GM12878 (cell line): ENCODE measurements at regions not wholly inside any gene's neighbourhood (a gene's known extent, or its start where the extent isn't known, plus 50 kb on each side); places are given as distances from the start of the nearest gene placed in this dataset.

Source experiments
- ATAC-seq: fragments of 200-7000 bp; cut with Tn5 transposase; 3 replicates; pipeline ENCODE4 v1.9.1; 2020; ENCODE audit warnings: mild to moderate bottlenecking, moderate library complexity
- BruUV-seq: library from RNA; stranded (reverse); fragments of 400-500 nt; replicated peaks from 2 replicates; lab custom pipeline; 2021; lab: Mats Ljungman, UMichigan
- CTCF ChIA-PET: fragments of 300-600 bp; sonication (Branson Sonifier 250); formaldehyde crosslinking; extraction: SDS; loops from one replicate; lab custom pipeline; 2021; ENCODE audit warnings: inconsistent platforms; lab: Yijun Ruan, JAX
- POLR2A ChIA-PET: fragments of 350-600 bp; formaldehyde crosslinking; extraction: SDS; loops from one replicate; lab custom pipeline; 2021; ENCODE audit warnings: inconsistent platforms; lab: Charles Lee
- RAD21 ChIA-PET: fragments of 300-600 bp; sonication (Branson Sonifier 250); formaldehyde crosslinking; loops from one replicate; lab custom pipeline; 2023; ENCODE audit warnings: antibody characterized with exemption; ENCODE audit not compliant: unreplicated experiment; lab: Charles Lee
- SMC1A ChIA-PET: fragments of 300-600 bp; sonication (Branson Sonifier 250); formaldehyde crosslinking; loops from one replicate; lab custom pipeline; 2023; ENCODE audit not compliant: unreplicated experiment, uncharacterized antibody; lab: Charles Lee
- DNase-seq: peaks from one replicate; pipeline ENCODE4 v3.0.0-alpha.2; 2011; ENCODE audit warnings: low read depth, low spot score
- FAIRE-seq: peaks from 3 replicates; lab custom pipeline; 2011; peaks lifted over from hg19 to GRCh38; lab: Jason Lieb, UNC
- H2AFZ ChIP-seq: 2 replicates; pipeline ENCODE4 v1.6.0; 2011; ENCODE audit warnings: low read depth, low read length, control low read depth; ENCODE audit not compliant: control insufficient read depth
- H3K27ac ChIP-seq: 2 replicates; pipeline ENCODE4 v1.5.1; 2011; ENCODE audit warnings: control low read depth; ENCODE audit not compliant: control insufficient read depth, insufficient read depth
- H3K27me3 ChIP-seq, 2 experiments: replicated peaks in 1 of 2; 2 replicates each; pipeline versions ENCODE4 v1.6.0 to v1.6.1; 2011; ENCODE audit warnings: low read length in 1 of 2; ENCODE audit not compliant: control insufficient read depth in 2 of 2, insufficient read depth in 2 of 2
- H3K36me3 ChIP-seq, 2 experiments: 2 replicates each; pipeline ENCODE4 v1.5.1; 2011; ENCODE audit warnings: low read length in 1 of 2; ENCODE audit not compliant: control insufficient read depth in 2 of 2, insufficient read depth in 2 of 2
- H3K4me1 ChIP-seq: 2 replicates; pipeline ENCODE4 v1.6.1; 2011; ENCODE audit warnings: mild to moderate bottlenecking, low read length, moderate library complexity, mixed read lengths; ENCODE audit not compliant: control insufficient read depth, insufficient read depth
- H3K4me2 ChIP-seq: 2 replicates; pipeline ENCODE4 v1.6.0; 2011; ENCODE audit warnings: control low read depth; ENCODE audit not compliant: control insufficient read depth, insufficient read depth
- H3K4me3 ChIP-seq: fragments of 200-600 bp; sonication (generic); 2 replicates; pipeline ENCODE4 v1.5.1; 2016
- H3K79me2 ChIP-seq: 2 replicates; pipeline ENCODE4 v1.6.0; 2011; ENCODE audit warnings: low read length; ENCODE audit not compliant: control insufficient read depth, insufficient read depth
- H3K9ac ChIP-seq: 2 replicates; pipeline ENCODE4 v1.8.0; 2011; ENCODE audit warnings: low read length, control low read depth, mixed read lengths; ENCODE audit not compliant: control insufficient read depth, insufficient read depth
- H3K9me3 ChIP-seq: replicated peaks from 3 replicates; pipeline ENCODE4 v1.5.1; 2011; ENCODE audit warnings: mild to moderate bottlenecking, low read length; ENCODE audit not compliant: control insufficient read depth, insufficient read depth
- H4K20me1 ChIP-seq: 2 replicates; pipeline ENCODE4 v1.6.0; 2011; ENCODE audit not compliant: control insufficient read depth, insufficient read depth
- EGR1 ChIP-seq, 2 experiments: IDR thresholded peaks; 1 replicate in 1 of 2; 2 replicates in 1 of 2; pipeline ENCODE4 v1.6.1; 2011 to 2012; ENCODE audit warnings: low read depth in 2 of 2, low read length in 2 of 2, borderline replicate concordance in 1 of 2, mild to moderate bottlenecking in 1 of 2, moderate library complexity in 1 of 2
- JUND ChIP-seq: IDR thresholded peaks from 2 replicates; pipeline ENCODE4 v1.6.1; 2012; ENCODE audit warnings: low read depth, mild to moderate bottlenecking, low read length, improper control_type of control experiment, moderate library complexity
- MLLT1 ChIP-seq: fragments of 450-650 bp; IDR thresholded peaks from 2 replicates; pipeline ENCODE4 v1.6.1; 2016; ENCODE audit warnings: mild to moderate bottlenecking
- NR2C1 ChIP-seq: fragments of 450-650 bp; IDR thresholded peaks from 2 replicates; pipeline ENCODE4 v1.6.1; 2017; ENCODE audit warnings: antibody characterized with exemption, mild to moderate bottlenecking, moderate library complexity
- NRF1 ChIP-seq: conservative IDR thresholded peaks from 2 replicates; pipeline ENCODE4 v1.6.1; 2011; ENCODE audit warnings: mild to moderate bottlenecking, low read depth, low read length, improper control_type of control experiment
- ZBTB33 ChIP-seq: fragments of 450-650 bp; IDR thresholded peaks from 2 replicates; pipeline ENCODE4 v1.6.1; 2017; ENCODE audit warnings: mild to moderate bottlenecking
- ZNF622 ChIP-seq: fragments of 450-650 bp; IDR thresholded peaks from 2 replicates; pipeline ENCODE4 v1.6.1; 2017; ENCODE audit warnings: mild to moderate bottlenecking, inconsistent platforms
- ZZZ3 ChIP-seq: IDR thresholded peaks from 2 replicates; pipeline ENCODE4 v1.6.1; 2011; ENCODE audit warnings: low read depth; ENCODE audit not compliant: control insufficient read depth, insufficient read length
- WGBS: methylation state at CpG from one replicate; pipeline ENCODE4 v1.1.6; 2016; ENCODE audit warnings: low lambda C conversion rate; ENCODE audit not compliant: insufficient replicate concordance, insufficient coverage; ENCODE audit errors: missing lambda C conversion rate; 5-methylcytosine and 5-hydroxymethylcytosine counted together
- in situ Hi-C: fragments of 300-500 bp; cut with MboI; formaldehyde crosslinking; loops from 9 replicates; pipeline ENCODE4 v1.14.3; 2018; ENCODE audit warnings: mixed read lengths
- intact Hi-C: fragments of 100-400 bp; cut with micrococcal nuclease; formaldehyde crosslinking; loops from one replicate; pipeline ENCODE4 v1.14.2; 2022; ENCODE audit not compliant: unreplicated experiment
- TF ChIP-seq, protein P1 (sequence below): IDR thresholded peaks from 2 replicates; pipeline ENCODE4 v1.6.1; 2011; ENCODE audit warnings: low read depth, mild to moderate bottlenecking, low read length, moderate library complexity, borderline replicate concordance; ENCODE audit errors: extremely low read depth

GRCh38 chr5:2153802-2154201 lies 271.1 kb upstream of the IRX4 start:
- ATAC-seq (no peak), FAIRE-seq (no peak), DNase-seq (no peak)
- Histone ChIP-seq H3K79me2 (no peaks in the 10 kb centered on the region), H3K9ac (no peak overlapping the region), H3K9me3 (no peaks in the 10 kb centered on the region), H3K4me1 (no peaks in the 10 kb centered on the region), H3K4me3 (no peak overlapping the region), H3K27ac (no peak overlapping the region), H3K36me3 (no peaks in the 10 kb centered on the region), H2AFZ (no peak overlapping the region), H4K20me1 (no peaks in the 10 kb centered on the region), H3K4me2 (no peak overlapping the region), H3K27me3 (no peaks in the 10 kb centered on the region)
- ChIA-PET CTCF (no interaction called here), POLR2A (no interaction called here), RAD21 (no interaction called here), SMC1A (no interaction called here)
- intact Hi-C loops (loop anchor here (5.0 kb wide), 1 partner anchor 417 kb away; no protein-coding TSS in a partner anchor), in situ Hi-C loops (no loop called here)
- no TSS peak for BruUV-seq
- WGBS: 34% methylated on average over 15 of the region's 15 CpGs
- TF ChIP-seq ZZZ3 (no peak), MLLT1 (no peak), ZNF622 (no peak), ZBTB33 (no peak), EGR1 (IDR thresholded peaks at IDR 0.05; ENCODE audit: borderline replicate concordance in 1 of 2, low read depth in 2 of 2, low read length in 2 of 2) (no peak), NRF1 (no peak), NR2C1 (no peak), JUND (no peak)
- TF ChIP-seq, protein P1, sequence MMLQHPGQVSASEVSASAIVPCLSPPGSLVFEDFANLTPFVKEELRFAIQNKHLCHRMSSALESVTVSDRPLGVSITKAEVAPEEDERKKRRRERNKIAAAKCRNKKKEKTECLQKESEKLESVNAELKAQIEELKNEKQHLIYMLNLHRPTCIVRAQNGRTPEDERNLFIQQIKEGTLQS: no peak
